Ureter (tissue), 1 donor: ENCODE measurements at regions not wholly inside any gene's neighbourhood (a gene's known extent, or its start where the extent isn't known, plus 50 kb on each side); places are given as distances from the start of the nearest gene placed in this dataset.
"Not testable (repeated sequence)": the region's sequence is repeated elsewhere in the genome, so short reads cannot be mapped to it uniquely, and the experiment has no call there.

Experiments
- DNase-seq: peaks from one replicate; pipeline ENCODE4 v3.0.0-alpha.2; 2020; ENCODE audit warnings: low spot score
- donor health status: DM: yes; HTN: yes; CAD: no.

GRCh38 chr14:80055667-80056496 lies 155.4 kb downstream of the DIO2 start:
- peak; percentile 44 for DNase-seq

- DNase-seq: no peak
These were observed 156.1 kb downstream of the DIO2 start for GRCh38 chr14:80055226-80055625.

- DNase-seq: no peak
These were observed 157.3 kb downstream of the DIO2 start for GRCh38 chr14:80054020-80054419.

GRCh38 chr14:80049055-80049454 lies 162.2 kb downstream of the DIO2 start:
- DNase-seq: no peak

GRCh38 chr14:80047761-80048160 lies 163.5 kb downstream of the DIO2 start:
- no peak for DNase-seq

GRCh38 chr14:80037349-80037748 lies 174.0 kb downstream of the DIO2 start:
- DNase-seq: no peak

GRCh38 chr14:80024417-80024816 lies 186.9 kb downstream of the DIO2 start:
- no peak for DNase-seq

- DNase-seq: not testable (repeated sequence)
These were observed 192.8 kb downstream of the DIO2 start for GRCh38 chr14:80018476-80018875.

GRCh38 chr14:80017795-80018194 lies 193.5 kb downstream of the DIO2 start:
- no peak for DNase-seq

- DNase-seq: not testable (repeated sequence)
These were observed 201.1 kb downstream of the DIO2 start for GRCh38 chr14:80010245-80010644.

- DNase-seq: no peak
These were observed 205.7 kb downstream of the DIO2 start for GRCh38 chr14:80005561-80005960.

- DNase-seq: no peak
These were observed 206.4 kb downstream of the DIO2 start for GRCh38 chr14:80004871-80005270.

- DNase-seq: no peak
These were observed 208.2 kb downstream of the DIO2 start for GRCh38 chr14:80003138-80003537.

- DNase-seq: no peak
These were observed 213.6 kb downstream of the DIO2 start for GRCh38 chr14:79997509-79998208.

- no peak for DNase-seq
These were observed 218.7 kb downstream of the DIO2 start for GRCh38 chr14:79992407-79993198.

- DNase-seq: no peak
These were observed 219.4 kb downstream of the DIO2 start for GRCh38 chr14:79991866-79992265.

GRCh38 chr14:79989990-79990389 lies 221.3 kb downstream of the DIO2 start:
- no peak for DNase-seq

GRCh38 chr14:79986251-79986650 lies 225.1 kb downstream of the DIO2 start:
- DNase-seq: no peak

- no peak for DNase-seq
These were observed 239.1 kb downstream of the DIO2 start for GRCh38 chr14:79972230-79972629.

- DNase-seq: no peak
These were observed 240.0 kb downstream of the DIO2 start for GRCh38 chr14:79971330-79971729.

GRCh38 chr14:79967453-79967852 lies 243.9 kb downstream of the DIO2 start:
- no peak for DNase-seq

- DNase-seq: no peak
These were observed 244.3 kb downstream of the DIO2 start for GRCh38 chr14:79967001-79967400.
